ENCODE measurements at regions not wholly inside any gene's neighbourhood (a gene's known extent, or its start where the extent isn't known, plus 50 kb on each side); places are given as distances from the start of the nearest gene placed in this dataset.

DNA sequence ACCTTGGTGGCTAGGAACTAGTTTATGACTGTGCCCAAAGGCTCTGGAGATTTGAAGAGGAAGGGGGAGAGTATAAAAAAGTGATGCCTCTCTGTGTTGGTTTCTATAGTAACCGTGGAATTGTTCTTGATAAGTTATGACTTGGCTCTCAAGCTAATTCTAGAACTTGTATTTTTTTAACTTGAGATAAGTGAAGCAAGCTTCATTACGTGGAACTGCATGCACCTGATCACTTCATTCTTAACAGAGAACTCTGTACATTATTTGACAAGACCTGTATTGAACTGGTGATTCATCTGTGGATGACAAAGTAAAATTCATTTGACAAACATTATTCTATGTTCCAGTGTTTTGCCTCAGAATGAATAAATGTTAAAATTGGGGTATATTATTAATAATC lies 1452.2 kb downstream of the REEP3 start:
- no peaks in the 10 kb centered on the region for H4K20me1 ChIP-seq (ENCODE audit: insufficient read depth, low read length)
- no peaks in the 10 kb centered on the region for H3K27me3 ChIP-seq (ENCODE audit: low read depth, low read length)
- no peak overlapping the region for H3K27ac ChIP-seq (ENCODE audit: low read length)
- no peak overlapping the region for H3K9ac ChIP-seq (ENCODE audit: low read length)
- no peaks in the 10 kb centered on the region for H3K9me3 ChIP-seq (ENCODE audit: insufficient read depth, low read length)
- no peak overlapping the region for H2AFZ ChIP-seq (ENCODE audit: low read depth, low read length)
- TF ChIP-seq, protein P1, sequence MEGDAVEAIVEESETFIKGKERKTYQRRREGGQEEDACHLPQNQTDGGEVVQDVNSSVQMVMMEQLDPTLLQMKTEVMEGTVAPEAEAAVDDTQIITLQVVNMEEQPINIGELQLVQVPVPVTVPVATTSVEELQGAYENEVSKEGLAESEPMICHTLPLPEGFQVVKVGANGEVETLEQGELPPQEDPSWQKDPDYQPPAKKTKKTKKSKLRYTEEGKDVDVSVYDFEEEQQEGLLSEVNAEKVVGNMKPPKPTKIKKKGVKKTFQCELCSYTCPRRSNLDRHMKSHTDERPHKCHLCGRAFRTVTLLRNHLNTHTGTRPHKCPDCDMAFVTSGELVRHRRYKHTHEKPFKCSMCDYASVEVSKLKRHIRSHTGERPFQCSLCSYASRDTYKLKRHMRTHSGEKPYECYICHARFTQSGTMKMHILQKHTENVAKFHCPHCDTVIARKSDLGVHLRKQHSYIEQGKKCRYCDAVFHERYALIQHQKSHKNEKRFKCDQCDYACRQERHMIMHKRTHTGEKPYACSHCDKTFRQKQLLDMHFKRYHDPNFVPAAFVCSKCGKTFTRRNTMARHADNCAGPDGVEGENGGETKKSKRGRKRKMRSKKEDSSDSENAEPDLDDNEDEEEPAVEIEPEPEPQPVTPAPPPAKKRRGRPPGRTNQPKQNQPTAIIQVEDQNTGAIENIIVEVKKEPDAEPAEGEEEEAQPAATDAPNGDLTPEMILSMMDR (IDR thresholded peaks at IDR 0.05; ENCODE audit: low read depth, low read length), result no peak
- no peak for TF ChIP-seq EZH2phosphoT487 (IDR thresholded peaks at IDR 0.05; ENCODE audit: low read depth)
- H3K4me2 ChIP-seq (ENCODE audit: low read length), result no peak overlapping the region
- no peaks in the 10 kb centered on the region for H3K36me3 ChIP-seq (replicated peaks; ENCODE audit: low read depth, low read length)
- peaks cover 7% of the 10 kb centered on the region; the same call in 1 of the 2 replicates for H3K4me1 ChIP-seq (ENCODE audit: low read length)
- H3K4me3 ChIP-seq (ENCODE audit: low read length), result no peak overlapping the region
- H3K79me2 ChIP-seq (ENCODE audit: low read length), result no peaks in the 10 kb centered on the region

DNA sequence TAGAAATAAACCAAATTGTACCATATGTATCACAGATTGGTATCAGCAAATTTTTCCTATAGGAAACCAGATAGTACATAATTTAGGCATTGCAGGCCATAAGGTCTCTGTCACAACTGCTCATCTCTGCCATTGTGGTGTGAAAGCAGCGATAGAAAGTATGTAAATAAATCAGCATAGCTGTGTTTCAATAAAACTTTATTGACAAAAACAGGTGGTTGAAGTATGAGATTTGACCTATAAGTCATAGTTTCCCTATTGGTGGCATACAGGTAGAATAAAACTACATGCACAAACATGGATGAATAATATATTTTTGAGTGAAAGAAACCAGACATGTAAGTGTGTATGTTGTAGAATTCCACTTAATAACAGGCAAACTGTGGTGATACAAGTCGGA lies 1454.9 kb downstream of the REEP3 start:
- Histone ChIP-seq H2AFZ (ENCODE audit: low read depth, low read length) (no peak overlapping the region), H3K9ac (ENCODE audit: low read length) (no peak overlapping the region), H3K27me3 (ENCODE audit: low read depth, low read length) (no peaks in the 10 kb centered on the region), H3K4me2 (ENCODE audit: low read length) (no peak overlapping the region), H3K4me3 (ENCODE audit: low read length) (no peak overlapping the region), H3K36me3 (replicated peaks; ENCODE audit: low read depth, low read length) (no peaks in the 10 kb centered on the region), H3K27ac (ENCODE audit: low read length) (no peak overlapping the region), H3K79me2 (ENCODE audit: low read length) (no peaks in the 10 kb centered on the region), H3K9me3 (ENCODE audit: insufficient read depth, low read length) (no peaks in the 10 kb centered on the region), H4K20me1 (ENCODE audit: insufficient read depth, low read length) (no peaks in the 10 kb centered on the region), H3K4me1 (ENCODE audit: low read length) (no peaks in the 10 kb centered on the region)
- TF ChIP-seq, protein P1 (IDR thresholded peaks at IDR 0.05; ENCODE audit: low read depth, low read length), result no peak
- TF ChIP-seq EZH2phosphoT487 (IDR thresholded peaks at IDR 0.05; ENCODE audit: low read depth), result no peak

DNA sequence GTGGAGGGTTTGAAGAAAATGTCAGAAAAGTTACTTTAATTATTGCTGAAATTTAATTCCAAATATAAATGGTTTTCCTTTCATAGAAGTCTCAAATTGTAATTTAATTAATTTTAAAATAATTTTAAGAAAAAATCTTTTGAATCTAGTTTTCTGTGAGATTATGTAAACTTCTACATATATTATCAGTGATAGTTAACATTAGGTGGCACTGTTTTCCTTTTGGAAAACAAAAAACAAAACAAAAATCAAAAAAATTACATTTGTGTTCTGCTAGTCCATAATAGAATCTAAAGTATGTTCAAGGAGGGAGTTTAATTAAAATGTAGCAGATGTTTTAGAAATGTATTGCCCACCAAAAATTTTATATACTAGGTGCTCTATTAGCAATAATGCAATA lies 1456.7 kb downstream of the REEP3 start:
- no peak overlapping the region for H3K9ac ChIP-seq (ENCODE audit: low read length)
- no peak overlapping the region for H3K27ac ChIP-seq (ENCODE audit: low read length)
- H2AFZ ChIP-seq (ENCODE audit: low read depth, low read length), result no peak overlapping the region
- no peak overlapping the region for H3K4me3 ChIP-seq (ENCODE audit: low read length)
- no peaks in the 10 kb centered on the region for H3K27me3 ChIP-seq (ENCODE audit: low read depth, low read length)
- H3K79me2 ChIP-seq (ENCODE audit: low read length), result no peaks in the 10 kb centered on the region
- TF ChIP-seq, protein P1 (IDR thresholded peaks at IDR 0.05; ENCODE audit: low read depth, low read length), result peak; percentile 28
- TF ChIP-seq EZH2phosphoT487 (IDR thresholded peaks at IDR 0.05; ENCODE audit: low read depth), result no peak
- H3K4me2 ChIP-seq (ENCODE audit: low read length), result no peak overlapping the region
- no peaks in the 10 kb centered on the region for H3K4me1 ChIP-seq (ENCODE audit: low read length)
- H3K36me3 ChIP-seq (replicated peaks; ENCODE audit: low read depth, low read length), result no peaks in the 10 kb centered on the region
- no peaks in the 10 kb centered on the region for H3K9me3 ChIP-seq (ENCODE audit: insufficient read depth, low read length)
- H4K20me1 ChIP-seq (ENCODE audit: insufficient read depth, low read length), result no peaks in the 10 kb centered on the region

DNA sequence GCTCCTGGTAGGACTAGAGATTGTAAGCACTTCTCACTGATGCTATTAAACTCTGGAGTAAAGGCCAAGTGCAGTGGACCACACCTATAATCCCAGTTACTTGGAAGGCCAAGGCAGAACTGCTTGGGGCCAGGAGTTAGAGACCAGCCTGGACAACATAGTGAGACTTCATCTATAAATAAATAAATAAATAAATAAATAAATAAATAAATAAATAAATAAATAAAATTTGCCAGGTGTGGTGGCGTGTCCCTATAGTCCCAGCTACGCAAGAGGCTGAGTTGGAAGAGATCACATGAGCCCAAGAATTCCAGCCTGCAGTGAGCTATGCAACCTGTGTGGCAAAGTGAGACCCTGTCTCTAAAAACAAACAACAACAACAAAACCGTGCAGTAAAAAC lies 1475.7 kb downstream of the REEP3 start:
- no peak for TF ChIP-seq EZH2phosphoT487 (IDR thresholded peaks at IDR 0.05; ENCODE audit: low read depth)
- TF ChIP-seq, protein P1 (IDR thresholded peaks at IDR 0.05; ENCODE audit: low read depth, low read length), result no peak
- no peak overlapping the region for H3K9ac ChIP-seq (ENCODE audit: low read length)
- H3K4me1 ChIP-seq (ENCODE audit: low read length), result no peaks in the 10 kb centered on the region
- H3K4me3 ChIP-seq (ENCODE audit: low read length), result no peak overlapping the region
- no peak overlapping the region for H2AFZ ChIP-seq (ENCODE audit: low read depth, low read length)
- no peaks in the 10 kb centered on the region for H3K9me3 ChIP-seq (ENCODE audit: insufficient read depth, low read length)
- H3K27me3 ChIP-seq (ENCODE audit: low read depth, low read length), result no peaks in the 10 kb centered on the region
- no peaks in the 10 kb centered on the region for H4K20me1 ChIP-seq (ENCODE audit: insufficient read depth, low read length)
- H3K79me2 ChIP-seq (ENCODE audit: low read length), result no peaks in the 10 kb centered on the region
- no peak overlapping the region for H3K4me2 ChIP-seq (ENCODE audit: low read length)
- H3K36me3 ChIP-seq (replicated peaks; ENCODE audit: low read depth, low read length), result no peaks in the 10 kb centered on the region
- H3K27ac ChIP-seq (ENCODE audit: low read length), result no peak overlapping the region
